Thyroid gland (tissue), 4 donors: ENCODE measurements at regions not wholly inside any gene's neighbourhood (a gene's known extent, or its start where the extent isn't known, plus 50 kb on each side); places are given as distances from the start of the nearest gene placed in this dataset.

Experiments used
- CTCF ChIP-seq, 6 experiments: fragments of 200-600 bp in 3 of 6; fragments of 450-650 bp in 3 of 6; sonication (generic) in 3 of 6; IDR thresholded peaks; one replicate each; pipeline ENCODE4 v1.5.1; 2016 to 2019; ENCODE audit warnings: antibody characterized with exemption in 6 of 6, mild to moderate bottlenecking in 2 of 6, inconsistent platforms in 1 of 6, moderate library complexity in 1 of 6
- POLR2A ChIP-seq, 2 donors: fragments of 450-650 bp; IDR thresholded peaks; one replicate each; pipeline ENCODE4 v1.6.1; 2017; ENCODE audit warnings: antibody characterized with exemption in 2 of 2, mild to moderate bottlenecking in 2 of 2, moderate library complexity in 1 of 2

GRCh38 chr13:102487330-102487729 is 85.5 kb upstream of the FGF14 start:
- no peak for TF ChIP-seq CTCF (IDR thresholded peaks at IDR 0.05)
- TF ChIP-seq POLR2A (IDR thresholded peaks at IDR 0.05): no peak
